HUES6 (cell line): ENCODE measurements at regions not wholly inside any gene's neighbourhood (a gene's known extent, or its start where the extent isn't known, plus 50 kb on each side); places are given as distances from the start of the nearest gene placed in this dataset.
A peak's percentile ranks its signal among the peaks of the same experiment; 100 is the strongest.
"Not testable (repeated sequence)": the region's sequence is repeated elsewhere in the genome, so short reads cannot be mapped to it uniquely, and the experiment has no call there.

Experiments
- H3K27ac ChIP-seq: 2 replicates; pipeline ENCODE4 v1.7.0; 2013; ENCODE audit warnings: low read depth, mild to moderate bottlenecking, low read length, inconsistent platforms
- H3K27me3 ChIP-seq: 2 replicates; pipeline ENCODE4 v1.6.1; 2013; ENCODE audit warnings: low read length; ENCODE audit not compliant: control insufficient read depth, insufficient read depth
- H3K36me3 ChIP-seq: 2 replicates; pipeline ENCODE4 v1.6.1; 2013; ENCODE audit warnings: low read length; ENCODE audit not compliant: control insufficient read depth, insufficient read depth
- H3K4me1 ChIP-seq: 2 replicates; pipeline ENCODE4 v1.6.1; 2013; ENCODE audit warnings: low read length; ENCODE audit not compliant: control insufficient read depth, insufficient read depth
- H3K4me3 ChIP-seq: 2 replicates; pipeline ENCODE4 v1.5.1; 2013; ENCODE audit warnings: low read depth, low read length
- H3K9ac ChIP-seq: one replicate; pipeline ENCODE4 v1.6.1; 2013; ENCODE audit warnings: mild to moderate bottlenecking, low read length
- H3K9me3 ChIP-seq: 2 replicates; pipeline ENCODE4 v1.6.1; 2013; ENCODE audit warnings: low read depth, low read length; ENCODE audit not compliant: control insufficient read depth, insufficient read depth

- Histone ChIP-seq H3K4me1 (peaks cover 5% of the 10 kb centered on the region), H3K27ac (no peak overlapping the region), H3K27me3 (no peaks in the 10 kb centered on the region), H3K4me3 (no peak overlapping the region), H3K9me3 (no peaks in the 10 kb centered on the region; the same call in 1 of the 2 replicates), H3K9ac (no peak overlapping the region), H3K36me3 (no peaks in the 10 kb centered on the region)
Measured at GRCh38 chr6:144969154-144969553, 684.0 kb downstream of the UTRN start.

GRCh38 chr6:144969602-144970272, 684.6 kb downstream of the UTRN start:
- no peak overlapping the region for H3K4me3 ChIP-seq
- H3K9ac ChIP-seq: no peak overlapping the region
- no peaks in the 10 kb centered on the region for H3K36me3 ChIP-seq
- H3K4me1 ChIP-seq: peaks cover 5% of the 10 kb centered on the region
- H3K27me3 ChIP-seq: no peaks in the 10 kb centered on the region
- no peak overlapping the region for H3K27ac ChIP-seq
- H3K9me3 ChIP-seq: no peaks in the 10 kb centered on the region; the same call in 1 of the 2 replicates

DNA sequence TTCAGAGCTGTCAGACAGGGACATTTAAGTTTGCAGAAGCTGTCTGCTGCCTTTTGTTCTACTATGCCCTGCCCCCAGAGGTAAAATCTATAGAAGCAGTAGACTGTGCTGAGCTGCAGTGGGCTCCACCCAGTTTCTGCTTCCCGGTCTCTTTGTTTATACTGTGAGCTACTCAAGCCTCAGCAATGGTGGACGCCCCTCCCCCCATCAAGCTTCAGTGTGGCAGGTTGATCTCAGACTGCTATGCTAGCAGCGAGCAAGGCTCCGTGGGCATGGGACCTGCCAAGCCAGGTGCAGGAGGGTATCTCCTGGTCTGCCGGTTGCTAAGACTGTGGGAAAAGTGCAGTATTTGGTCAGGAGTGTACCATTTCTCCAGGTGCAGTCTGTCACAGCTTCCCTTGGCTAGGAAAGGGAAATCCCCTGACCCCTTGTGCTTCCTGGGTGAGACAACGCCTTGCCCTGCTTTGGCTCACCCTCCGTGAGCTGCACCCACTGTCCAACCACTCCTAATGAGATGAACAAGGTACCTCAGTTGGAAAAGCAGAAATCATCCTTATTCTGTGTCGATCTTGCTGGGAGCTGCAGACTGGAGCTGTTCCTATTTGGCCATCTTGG, 692.2 kb downstream of the UTRN start:
- not testable (repeated sequence) for H3K27ac ChIP-seq
- peak overlapping the region; percentile 32 for H3K9ac ChIP-seq
- peak overlapping the region; percentile 34; the same call in 1 of the 2 replicates for H3K4me3 ChIP-seq

DNA sequence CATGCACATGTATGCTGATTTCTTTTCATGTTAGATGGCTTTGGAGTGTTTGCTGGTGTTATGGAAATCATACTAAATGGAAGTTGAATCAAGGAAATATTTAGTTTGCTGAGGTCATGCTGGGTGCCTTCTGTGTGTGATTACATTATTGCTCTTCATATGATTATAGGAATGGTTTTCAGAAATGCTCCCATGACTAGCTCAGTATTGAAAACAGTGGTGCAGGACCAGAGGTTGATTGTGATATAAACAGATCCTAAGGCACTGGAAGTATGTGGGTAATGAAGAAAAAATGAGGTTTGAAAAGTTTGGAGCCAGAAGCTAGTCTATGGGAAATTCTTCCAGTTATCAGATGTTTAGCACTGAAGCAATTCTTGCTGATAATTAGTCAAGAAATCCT, 693.1 kb downstream of the UTRN start:
- H3K4me1 ChIP-seq: peaks cover 17% of the 10 kb centered on the region
- H3K9ac ChIP-seq: no peak overlapping the region
- H3K4me3 ChIP-seq: no peak overlapping the region
- H3K36me3 ChIP-seq: no peaks in the 10 kb centered on the region
- H3K27me3 ChIP-seq: no peaks in the 10 kb centered on the region
- no peak overlapping the region for H3K27ac ChIP-seq
- peaks cover 8% of the 10 kb centered on the region; the same call in 1 of the 2 replicates for H3K9me3 ChIP-seq

More for the DNA sequence above, 692.2 kb downstream of the UTRN start:
- peaks cover 17% of the 10 kb centered on the region for H3K4me1 ChIP-seq
- H3K27me3 ChIP-seq, H3K9me3 ChIP-seq, H3K36me3 ChIP-seq: not testable (repeated sequence)

- Histone ChIP-seq H3K9me3 (peaks cover 8% of the 10 kb centered on the region; the same call in 1 of the 2 replicates), H3K9ac (no peak overlapping the region), H3K4me1 (no peaks in the 10 kb centered on the region), H3K4me3 (no peak overlapping the region), H3K36me3 (no peaks in the 10 kb centered on the region), H3K27me3 (no peaks in the 10 kb centered on the region), H3K27ac (no peak overlapping the region)
Measured at GRCh38 chr6:144986271-144986670, 701.1 kb downstream of the UTRN start.

- H3K27me3 ChIP-seq: no peaks in the 10 kb centered on the region
- no peak overlapping the region for H3K27ac ChIP-seq
- H3K9me3 ChIP-seq: no peaks in the 10 kb centered on the region; the same call in 1 of the 2 replicates
- H3K4me3 ChIP-seq: no peak overlapping the region
- no peaks in the 10 kb centered on the region for H3K36me3 ChIP-seq
- H3K9ac ChIP-seq: no peak overlapping the region
- no peaks in the 10 kb centered on the region for H3K4me1 ChIP-seq
Measured at GRCh38 chr6:144989319-144990107, 704.4 kb downstream of the UTRN start.

- H3K9me3 ChIP-seq: no peaks in the 10 kb centered on the region; the same call in 1 of the 2 replicates
- no peaks in the 10 kb centered on the region for H3K4me1 ChIP-seq
- no peak overlapping the region for H3K9ac ChIP-seq
- H3K27ac ChIP-seq: no peak overlapping the region
- H3K36me3 ChIP-seq: no peaks in the 10 kb centered on the region
- no peak overlapping the region for H3K4me3 ChIP-seq
- no peaks in the 10 kb centered on the region for H3K27me3 ChIP-seq
Measured at GRCh38 chr6:144990784-144991183, 705.6 kb downstream of the UTRN start.

DNA sequence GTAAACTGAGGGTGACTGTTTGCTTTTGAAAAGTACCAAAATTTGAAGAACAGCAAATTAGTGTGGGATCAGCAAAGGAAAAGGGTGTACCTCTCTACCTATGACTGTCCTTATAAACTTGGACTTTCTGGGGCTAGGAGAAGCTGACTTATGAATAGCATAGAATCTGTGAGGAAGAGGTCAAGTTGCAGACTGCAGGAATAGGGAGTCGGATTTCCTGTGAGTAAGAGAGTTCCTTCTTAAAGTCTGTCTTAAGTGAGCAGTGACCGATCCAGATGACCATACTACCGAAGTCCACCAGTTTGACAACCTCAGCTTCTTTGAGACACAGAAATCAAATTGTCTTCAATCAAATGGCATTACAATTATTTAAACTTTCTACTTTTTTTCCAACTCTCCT, 708.7 kb downstream of the UTRN start:
- Histone ChIP-seq H3K9me3 (no peaks in the 10 kb centered on the region), H3K27ac (no peak overlapping the region), H3K27me3 (no peaks in the 10 kb centered on the region), H3K4me3 (no peak overlapping the region), H3K9ac (no peak overlapping the region), H3K36me3 (no peaks in the 10 kb centered on the region), H3K4me1 (no peaks in the 10 kb centered on the region)

DNA sequence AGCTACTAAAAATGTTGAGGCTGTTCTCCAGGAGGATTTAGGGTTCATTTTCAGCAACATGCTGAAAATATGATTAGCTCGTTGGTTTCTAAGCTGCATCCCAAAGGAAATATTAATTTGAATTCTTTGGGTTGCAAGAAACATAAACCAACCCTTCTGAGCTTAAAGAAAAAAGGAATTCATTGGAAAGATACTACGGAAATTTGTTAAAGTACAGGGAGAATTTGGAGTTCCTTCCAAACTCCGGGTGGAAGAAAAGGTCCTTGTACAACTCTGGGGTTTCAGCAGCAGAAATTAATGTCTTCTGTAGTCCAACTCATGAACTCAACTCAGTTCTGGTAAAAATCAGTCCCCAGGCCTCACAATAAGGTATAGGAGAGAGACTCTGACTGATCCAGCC, 712.9 kb downstream of the UTRN start:
- no peak overlapping the region for H3K4me3 ChIP-seq
- no peak overlapping the region for H3K27ac ChIP-seq
- H3K4me1 ChIP-seq: no peaks in the 10 kb centered on the region
- no peaks in the 10 kb centered on the region; the same call in 1 of the 2 replicates for H3K9me3 ChIP-seq
- no peaks in the 10 kb centered on the region for H3K27me3 ChIP-seq
- H3K36me3 ChIP-seq: no peaks in the 10 kb centered on the region
- H3K9ac ChIP-seq: no peak overlapping the region

- H3K27ac ChIP-seq: no peak overlapping the region
- H3K36me3 ChIP-seq: no peaks in the 10 kb centered on the region
- H3K4me1 ChIP-seq: no peaks in the 10 kb centered on the region
- no peaks in the 10 kb centered on the region; the same call in 1 of the 2 replicates for H3K9me3 ChIP-seq
- H3K27me3 ChIP-seq: no peaks in the 10 kb centered on the region
- H3K9ac ChIP-seq: no peak overlapping the region
- H3K4me3 ChIP-seq: no peak overlapping the region
Measured at GRCh38 chr6:144999127-144999526, 714.0 kb downstream of the UTRN start.

- no peak overlapping the region for H3K9ac ChIP-seq
- no peaks in the 10 kb centered on the region; the same call in 1 of the 2 replicates for H3K9me3 ChIP-seq
- H3K27ac ChIP-seq: no peak overlapping the region
- H3K36me3 ChIP-seq: no peaks in the 10 kb centered on the region
- peaks cover 4% of the 10 kb centered on the region for H3K4me1 ChIP-seq
- H3K4me3 ChIP-seq: no peak overlapping the region
- no peaks in the 10 kb centered on the region for H3K27me3 ChIP-seq
Measured at GRCh38 chr6:145003145-145003544, 718.0 kb downstream of the UTRN start.
